ENCODE measurements at regions not wholly inside any gene's neighbourhood (a gene's known extent, or its start where the extent isn't known, plus 50 kb on each side); places are given as distances from the start of the nearest gene placed in this dataset.
A peak's percentile ranks its signal among the peaks of the same experiment; 100 is the strongest.

DNA sequence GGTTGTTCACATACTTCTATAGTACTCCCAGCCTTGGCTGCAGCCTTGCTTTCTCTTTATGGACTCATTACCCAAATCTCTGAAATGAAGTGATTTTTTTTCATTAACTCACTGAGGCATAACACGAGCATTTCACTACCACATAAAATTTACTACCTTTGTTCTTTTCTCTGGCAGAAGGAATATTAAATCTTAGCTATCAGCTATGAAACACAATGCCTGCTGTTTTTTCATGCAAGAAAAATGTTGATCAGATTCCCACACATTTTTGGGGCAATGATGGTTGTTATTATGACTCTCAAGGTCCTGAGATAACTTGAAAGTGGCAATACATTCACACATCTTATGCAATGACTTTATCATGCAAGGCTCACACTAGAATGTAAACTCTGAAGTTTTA, 225.3 kb upstream of the ATP2B1 start:
- Histone ChIP-seq H3K9me3 (ENCODE audit: control insufficient read depth, low read length) (no peaks in the 10 kb centered on the region), H3K27ac (ENCODE audit: low read length) (no peak overlapping the region), H3K4me3 (ENCODE audit: low read length) (no peak overlapping the region), H3K27me3 (ENCODE audit: control insufficient read depth, insufficient read depth) (no peaks in the 10 kb centered on the region), H3K4me1 (ENCODE audit: control insufficient read depth, insufficient read depth, low read length) (no peaks in the 10 kb centered on the region)
- DNase-seq (no peak), ATAC-seq (no peak)
- intact Hi-C loops (cut with DNase I) = no loop called here
- 87% methylated on average over 1 of the region's 1 CpG for WGBS

DNA sequence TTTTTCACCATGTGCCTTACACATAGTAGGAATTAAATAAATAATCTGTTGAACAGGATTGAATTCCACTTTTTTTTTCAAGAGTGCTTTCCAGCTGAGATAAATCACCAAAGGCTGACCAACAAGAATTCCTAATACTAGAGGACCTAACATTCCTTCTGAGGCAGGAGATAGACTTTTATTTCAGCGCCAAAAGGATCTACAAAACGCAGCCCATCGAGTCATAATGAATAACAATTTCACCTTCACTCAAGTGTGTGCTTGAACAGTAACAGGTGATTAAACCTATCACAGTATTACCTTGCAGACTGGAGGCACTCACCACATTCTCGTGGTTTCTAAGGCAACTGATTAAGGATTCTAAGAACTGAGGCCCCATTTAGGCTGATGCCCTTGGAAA, 224.3 kb upstream of the ATP2B1 start:
- 88% methylated on average over 4 of the region's 4 CpGs for WGBS
- no peaks in the 10 kb centered on the region for H3K9me3 ChIP-seq (ENCODE audit: control insufficient read depth, low read length)
- H3K27ac ChIP-seq (ENCODE audit: low read length) = no peak overlapping the region
- intact Hi-C loops (cut with DNase I) = no loop called here
- DNase-seq (no peak), ATAC-seq (no peak)
- H3K27me3 ChIP-seq (ENCODE audit: control insufficient read depth, insufficient read depth) = no peaks in the 10 kb centered on the region
- H3K4me1 ChIP-seq (ENCODE audit: control insufficient read depth, insufficient read depth, low read length) = no peaks in the 10 kb centered on the region
- H3K4me3 ChIP-seq (ENCODE audit: low read length) = no peak overlapping the region

DNA sequence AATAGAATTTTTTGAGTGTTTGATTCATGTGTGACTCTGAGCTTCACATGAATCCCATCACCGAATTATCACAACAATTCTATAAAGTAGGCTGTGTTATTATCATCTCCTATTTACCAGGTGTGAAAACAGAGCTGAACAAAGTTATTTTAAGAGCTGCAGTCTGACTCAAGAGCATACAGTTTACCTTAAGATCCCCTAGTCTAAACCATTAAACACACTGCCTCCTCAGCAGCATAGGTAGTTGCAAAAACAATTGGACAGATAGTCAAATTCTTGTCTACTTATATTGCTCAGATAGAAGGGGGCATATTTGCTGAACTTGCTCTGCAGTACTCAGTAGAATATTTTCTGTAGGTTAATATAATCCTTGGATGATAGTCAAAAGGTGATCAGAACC, 219.8 kb upstream of the ATP2B1 start:
- intact Hi-C loops (cut with DNase I) = no loop called here
- Histone ChIP-seq H3K4me1 (ENCODE audit: control insufficient read depth, insufficient read depth, low read length) (no peaks in the 10 kb centered on the region), H3K27ac (ENCODE audit: low read length) (no peak overlapping the region), H3K4me3 (ENCODE audit: low read length) (no peak overlapping the region), H3K27me3 (ENCODE audit: control insufficient read depth, insufficient read depth) (no peaks in the 10 kb centered on the region), H3K9me3 (ENCODE audit: control insufficient read depth, low read length) (no peaks in the 10 kb centered on the region)
- DNase-seq = no peak
- no peak for ATAC-seq
- 80% methylated on average over 1 of the region's 1 CpG for WGBS

DNA sequence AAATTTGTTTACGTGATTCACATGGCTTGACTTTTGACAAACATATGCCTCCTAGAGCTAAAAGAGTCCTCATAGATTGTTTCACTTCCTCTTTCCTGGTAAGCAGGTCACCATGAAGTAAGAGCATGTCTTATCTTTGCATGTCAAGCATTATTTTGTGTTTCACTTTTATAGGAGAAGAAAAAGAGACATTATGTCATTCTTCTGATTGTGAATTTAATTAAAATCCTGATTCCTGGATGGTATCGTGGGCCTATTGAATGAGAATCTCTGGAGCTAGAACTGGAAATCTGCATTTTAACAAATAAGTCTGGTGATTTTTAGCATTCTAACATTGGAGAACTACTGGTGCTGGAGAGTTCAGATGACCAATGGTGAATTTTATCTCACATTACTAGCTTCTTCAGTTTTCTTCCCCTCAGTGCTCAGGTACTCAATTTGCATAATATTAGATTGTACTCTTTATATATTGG, 218.6 kb upstream of the ATP2B1 start:
- no peaks in the 10 kb centered on the region for H3K27me3 ChIP-seq (ENCODE audit: control insufficient read depth, insufficient read depth)
- no peak overlapping the region for H3K4me3 ChIP-seq (ENCODE audit: low read length)
- ATAC-seq (no peak), DNase-seq (no peak)
- H3K27ac ChIP-seq (ENCODE audit: low read length) = no peak overlapping the region
- 80% methylated on average over 2 of the region's 2 CpGs for WGBS
- H3K4me1 ChIP-seq (ENCODE audit: control insufficient read depth, insufficient read depth, low read length) = no peaks in the 10 kb centered on the region
- intact Hi-C loops (cut with DNase I) = no loop called here
- H3K9me3 ChIP-seq (ENCODE audit: control insufficient read depth, low read length) = no peaks in the 10 kb centered on the region

DNA sequence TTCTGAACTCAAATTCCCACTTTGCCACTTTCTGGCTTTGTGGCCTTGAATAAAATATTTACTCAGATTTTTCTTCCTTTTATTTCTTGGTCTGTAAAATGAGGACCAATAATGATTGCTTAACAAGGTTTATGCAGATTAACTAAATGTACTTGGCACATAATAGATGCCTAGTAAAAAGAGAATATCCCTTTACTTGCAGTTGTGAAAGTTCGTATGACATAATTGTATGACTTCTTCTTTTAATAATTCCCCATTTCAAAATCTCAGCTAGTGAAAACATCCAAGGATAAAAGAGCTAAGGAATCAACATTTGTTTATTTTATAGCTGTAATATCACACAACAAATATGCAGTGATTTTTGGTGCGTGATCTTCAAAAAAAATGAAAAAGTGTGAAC, 215.6 kb upstream of the ATP2B1 start:
- Histone ChIP-seq H3K27ac (ENCODE audit: low read length) (no peak overlapping the region), H3K9me3 (ENCODE audit: control insufficient read depth, low read length) (no peaks in the 10 kb centered on the region), H3K4me3 (ENCODE audit: low read length) (no peak overlapping the region), H3K27me3 (ENCODE audit: control insufficient read depth, insufficient read depth) (no peaks in the 10 kb centered on the region), H3K4me1 (ENCODE audit: control insufficient read depth, insufficient read depth, low read length) (no peaks in the 10 kb centered on the region)
- ATAC-seq (no peak), DNase-seq (no peak)
- intact Hi-C loops (cut with DNase I) = no loop called here
- WGBS = 85% methylated on average over 2 of the region's 2 CpGs

DNA sequence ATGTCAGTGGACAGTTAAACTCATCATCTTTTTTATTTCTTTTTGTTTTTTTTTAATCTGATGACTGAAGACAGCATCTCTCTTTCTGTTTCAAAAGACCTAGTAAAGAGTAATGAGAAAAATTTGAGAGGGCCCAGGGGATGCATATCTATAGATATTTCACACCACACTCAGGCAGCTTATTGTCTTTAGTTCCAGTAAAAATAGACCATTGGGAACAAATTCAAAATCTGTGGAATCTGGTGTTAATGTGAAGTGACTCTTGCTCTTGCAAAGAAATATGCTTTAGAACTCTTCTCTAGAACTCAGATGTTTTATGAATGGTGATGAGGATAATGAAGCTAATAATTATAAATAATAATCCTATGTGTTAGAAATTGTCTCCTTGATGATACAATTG, 214.5 kb upstream of the ATP2B1 start:
- intact Hi-C loops (cut with DNase I) = no loop called here
- ATAC-seq (no peak), DNase-seq (no peak)
- Histone ChIP-seq H3K4me3 (ENCODE audit: low read length) (no peak overlapping the region), H3K4me1 (ENCODE audit: control insufficient read depth, insufficient read depth, low read length) (no peaks in the 10 kb centered on the region), H3K27ac (ENCODE audit: low read length) (no peak overlapping the region), H3K9me3 (ENCODE audit: control insufficient read depth, low read length) (no peaks in the 10 kb centered on the region), H3K27me3 (ENCODE audit: control insufficient read depth, insufficient read depth) (no peaks in the 10 kb centered on the region)

DNA sequence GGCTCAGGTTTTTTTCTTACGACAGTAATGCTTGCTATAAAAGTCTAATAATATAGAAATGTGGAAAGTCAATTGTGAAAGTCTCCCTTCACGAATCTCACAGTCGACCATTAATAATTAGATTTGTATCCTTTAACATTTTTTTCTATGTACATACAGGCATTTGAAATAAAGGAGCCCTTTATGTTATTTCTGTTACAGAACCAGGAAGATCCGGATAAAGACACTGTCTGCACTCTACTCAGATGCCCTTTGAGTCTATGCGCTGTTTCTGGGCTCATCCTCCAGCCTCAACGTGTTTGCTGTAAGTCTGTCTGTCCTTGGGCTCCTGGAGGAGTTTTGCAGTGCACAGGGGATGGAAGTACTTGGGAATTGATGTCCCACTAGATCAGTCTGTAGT, 212.2 kb upstream of the ATP2B1 start:
- WGBS = 88% methylated on average over 6 of the region's 6 CpGs
- Histone ChIP-seq H3K27ac (ENCODE audit: low read length) (no peak overlapping the region), H3K9me3 (ENCODE audit: control insufficient read depth, low read length) (no peaks in the 10 kb centered on the region), H3K27me3 (ENCODE audit: control insufficient read depth, insufficient read depth) (no peaks in the 10 kb centered on the region), H3K4me1 (ENCODE audit: control insufficient read depth, insufficient read depth, low read length) (no peaks in the 10 kb centered on the region), H3K4me3 (ENCODE audit: low read length) (no peak overlapping the region)
- intact Hi-C loops (cut with DNase I) = no loop called here
- DNase-seq (no peak), ATAC-seq (no peak)

DNA sequence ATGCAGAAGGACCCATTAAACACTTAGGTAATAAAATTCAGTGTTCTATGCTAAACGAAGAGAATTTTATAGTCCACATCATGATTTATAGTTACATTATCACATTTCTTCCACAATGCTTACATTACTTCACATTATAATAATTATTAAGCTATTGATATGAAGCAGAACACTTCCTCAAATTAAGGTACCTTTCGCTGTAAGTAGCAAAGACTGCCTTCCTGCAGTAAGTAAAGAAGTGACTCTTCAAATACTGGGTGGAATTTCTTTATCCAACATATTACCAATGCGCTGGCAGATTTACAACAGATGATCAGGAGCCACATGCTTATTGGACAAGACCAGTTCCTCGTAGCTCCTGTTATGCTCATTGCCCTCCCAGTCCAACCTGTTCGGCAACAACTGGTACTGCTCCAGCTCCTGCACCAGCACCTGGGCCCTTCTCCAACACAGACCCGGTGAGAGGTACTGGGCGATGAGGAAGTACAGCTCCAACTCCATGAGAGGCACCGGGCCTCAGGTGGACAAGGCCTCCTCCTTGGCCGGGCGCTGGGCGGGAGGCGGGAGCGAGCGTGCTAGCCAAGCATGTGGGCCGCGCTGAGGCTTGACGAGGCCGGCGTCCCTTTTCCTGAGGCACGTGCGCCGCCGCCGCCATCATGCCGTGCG, 210.7 kb upstream of the ATP2B1 start:
- H3K27ac ChIP-seq (ENCODE audit: low read length) = no peak overlapping the region
- H3K27me3 ChIP-seq (ENCODE audit: control insufficient read depth, insufficient read depth) = no peaks in the 10 kb centered on the region
- H3K9me3 ChIP-seq (ENCODE audit: control insufficient read depth, low read length) = no peaks in the 10 kb centered on the region
- no peak overlapping the region for H3K4me3 ChIP-seq (ENCODE audit: low read length)
- 98% methylated on average over 26 of the region's 26 CpGs for WGBS
- no peak for ATAC-seq
- intact Hi-C loops (cut with DNase I) = no loop called here
- peak in 2 of 3 donors; percentile 25 to 49 for DNase-seq
- H3K4me1 ChIP-seq (ENCODE audit: control insufficient read depth, insufficient read depth, low read length) = no peaks in the 10 kb centered on the region

DNA sequence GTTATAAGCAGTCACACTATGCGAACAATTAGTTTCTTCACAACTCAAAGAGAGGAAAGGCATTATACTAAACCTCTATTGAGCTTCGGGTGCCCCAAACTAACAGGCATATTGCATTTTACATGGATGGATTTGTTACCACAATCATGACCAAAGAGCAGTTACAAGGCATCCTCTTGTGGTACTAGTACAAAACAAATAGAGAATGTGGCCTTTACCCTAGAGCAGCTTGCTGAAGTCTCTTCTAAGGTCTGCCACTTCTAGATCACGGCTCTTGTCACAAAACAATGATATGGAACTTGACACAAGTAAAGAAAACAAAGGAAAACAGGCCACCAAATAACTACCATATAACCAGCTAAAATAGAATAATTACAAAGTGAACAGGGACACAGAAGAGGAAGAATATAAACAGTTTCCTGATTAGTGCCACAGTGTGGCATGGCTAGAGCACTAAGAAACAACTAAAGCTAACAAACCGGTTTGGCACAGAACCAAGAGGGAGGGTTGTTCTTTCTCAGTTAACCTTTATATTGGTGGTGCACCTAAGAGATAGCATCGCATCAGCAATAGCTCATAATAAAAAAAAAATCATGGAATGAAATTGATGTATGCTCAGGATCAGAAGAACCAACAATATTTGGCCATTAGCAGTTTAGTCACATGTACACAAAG, 209.7 kb upstream of the ATP2B1 start:
- Histone ChIP-seq H3K4me1 (ENCODE audit: control insufficient read depth, insufficient read depth, low read length) (no peaks in the 10 kb centered on the region), H3K9me3 (ENCODE audit: control insufficient read depth, low read length) (no peaks in the 10 kb centered on the region), H3K27ac (ENCODE audit: low read length) (no peak overlapping the region), H3K27me3 (ENCODE audit: control insufficient read depth, insufficient read depth) (no peaks in the 10 kb centered on the region), H3K4me3 (ENCODE audit: low read length) (no peak overlapping the region)
- ATAC-seq (no peak), DNase-seq (no peak)
- 69% methylated on average over 5 of the region's 5 CpGs for WGBS
- intact Hi-C loops (cut with DNase I) = no loop called here

DNA sequence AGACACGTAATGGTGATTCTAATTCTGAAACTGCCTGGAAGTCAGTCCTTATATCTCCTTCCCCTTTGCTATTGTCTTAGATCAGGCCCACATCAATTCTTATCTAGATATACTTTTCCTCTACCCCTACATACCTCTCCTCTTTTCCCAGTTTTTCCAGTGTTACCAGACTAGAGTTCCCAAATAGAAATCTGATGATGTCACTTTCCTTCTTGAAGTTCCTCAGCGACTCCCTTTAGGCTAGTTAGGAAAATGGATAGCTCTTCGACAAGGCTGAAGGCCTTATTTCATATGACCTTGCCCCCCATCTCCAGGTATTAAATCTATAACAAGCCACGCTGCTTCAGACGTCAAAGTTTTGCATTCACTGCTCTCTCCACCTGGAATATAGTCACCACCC, 201.1 kb upstream of the ATP2B1 start:
- ATAC-seq (no peak), DNase-seq (no peak)
- intact Hi-C loops (cut with DNase I) = no loop called here
- Histone ChIP-seq H3K27ac (ENCODE audit: low read length) (no peak overlapping the region), H3K27me3 (ENCODE audit: control insufficient read depth, insufficient read depth) (no peaks in the 10 kb centered on the region), H3K4me1 (ENCODE audit: control insufficient read depth, insufficient read depth, low read length) (no peaks in the 10 kb centered on the region), H3K9me3 (ENCODE audit: control insufficient read depth, low read length) (no peaks in the 10 kb centered on the region), H3K4me3 (ENCODE audit: low read length) (no peak overlapping the region)
- 88% methylated on average over 5 of the region's 5 CpGs for WGBS

DNA sequence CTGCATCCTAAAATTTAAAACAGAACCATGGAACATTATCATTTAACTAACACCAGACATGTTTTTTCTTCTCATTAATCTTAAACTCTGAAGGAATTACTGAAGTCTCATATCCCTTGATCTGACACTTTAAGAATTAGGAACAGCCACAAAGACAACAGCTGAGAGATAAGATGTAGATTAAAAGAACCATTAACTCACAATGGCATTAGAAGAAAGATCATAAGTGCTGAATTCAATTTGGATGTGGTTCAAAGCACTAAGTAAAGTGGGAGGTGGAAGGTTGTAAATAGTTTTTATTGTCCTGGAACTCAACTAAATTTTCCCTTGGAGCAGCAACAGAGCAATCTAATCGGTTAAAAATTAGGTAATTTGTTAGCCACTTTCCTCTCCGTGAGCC, 199.0 kb upstream of the ATP2B1 start:
- H3K9me3 ChIP-seq (ENCODE audit: control insufficient read depth, low read length) = no peaks in the 10 kb centered on the region

DNA sequence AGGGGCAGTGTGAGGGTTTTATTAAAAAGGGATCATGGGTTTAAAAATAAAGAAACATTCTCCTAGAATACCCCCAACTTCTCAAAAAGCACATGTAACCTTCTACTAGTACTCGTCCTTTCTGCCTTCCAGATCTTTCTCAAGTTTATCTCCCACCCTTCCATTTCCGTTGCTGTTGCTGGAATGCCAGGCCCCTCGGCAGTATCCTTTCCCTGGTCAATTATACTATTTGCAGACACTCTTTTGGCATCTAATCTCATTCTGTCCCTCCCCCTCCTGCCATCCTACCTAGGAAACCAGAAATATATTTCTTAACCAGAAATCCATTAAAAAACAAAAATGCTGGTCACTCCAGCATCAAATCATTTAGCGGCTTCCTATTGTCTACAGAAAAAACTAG, 198.2 kb upstream of the ATP2B1 start:
- ATAC-seq = no peak
- Histone ChIP-seq H3K4me3 (ENCODE audit: low read length) (no peak overlapping the region), H3K27ac (ENCODE audit: low read length) (no peak overlapping the region), H3K9me3 (ENCODE audit: control insufficient read depth, low read length) (no peaks in the 10 kb centered on the region), H3K4me1 (ENCODE audit: control insufficient read depth, insufficient read depth, low read length) (no peaks in the 10 kb centered on the region), H3K27me3 (ENCODE audit: control insufficient read depth, insufficient read depth) (no peaks in the 10 kb centered on the region)
- intact Hi-C loops (cut with DNase I) = no loop called here
- 85% methylated on average over 4 of the region's 4 CpGs for WGBS
- no peak for DNase-seq

More for the DNA sequence above, 199.0 kb upstream of the ATP2B1 start:
- intact Hi-C loops (cut with DNase I) = no loop called here
- Histone ChIP-seq H3K27ac (ENCODE audit: low read length) (no peak overlapping the region), H3K4me1 (ENCODE audit: control insufficient read depth, insufficient read depth, low read length) (no peaks in the 10 kb centered on the region), H3K27me3 (ENCODE audit: control insufficient read depth, insufficient read depth) (no peaks in the 10 kb centered on the region), H3K4me3 (ENCODE audit: low read length) (no peak overlapping the region)
- DNase-seq (no peak), ATAC-seq (no peak)
- 66% methylated on average over 2 of the region's 2 CpGs for WGBS
